ENCODE measurements at regions not wholly inside any gene's neighbourhood (a gene's known extent, or its start where the extent isn't known, plus 50 kb on each side); places are given as distances from the start of the nearest gene placed in this dataset.

DNA sequence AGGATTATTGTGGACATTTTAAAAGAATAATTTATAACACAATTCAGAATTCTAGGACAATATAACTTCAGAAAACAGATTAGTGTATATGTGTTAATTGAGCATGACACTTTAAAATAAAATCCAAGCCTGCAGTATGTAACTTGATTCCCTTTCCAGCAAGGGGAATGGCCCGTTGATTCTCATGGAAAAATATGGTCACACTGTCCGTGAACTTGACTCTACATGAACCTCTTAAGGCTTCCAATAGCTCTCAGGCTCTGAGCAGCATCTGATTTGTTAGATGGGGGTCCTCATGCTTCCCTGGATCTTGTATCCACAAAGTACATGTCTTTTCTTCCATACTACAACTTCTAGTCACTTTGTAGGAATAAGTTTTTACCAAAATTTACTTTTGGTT lies 85.5 kb upstream of the AKR1E2 start:
- TF ChIP-seq POLR2AphosphoS5 (IDR thresholded peaks at IDR 0.05; ENCODE audit: low read depth, low read length) (no peak), POLR2A (IDR thresholded peaks at IDR 0.05; ENCODE audit: low read depth, low read length) (no peak)
